B cell (primary cell): ENCODE measurements at regions not wholly inside any gene's neighbourhood (a gene's known extent, or its start where the extent isn't known, plus 50 kb on each side); places are given as distances from the start of the nearest gene placed in this dataset.

Experiments
- EZH2 ChIP-seq: IDR thresholded peaks from 2 replicates; pipeline ENCODE4 v1.6.1; 2012; ENCODE audit warnings: borderline replicate concordance, low read depth, mild to moderate bottlenecking, moderate library complexity, low read length; ENCODE audit not compliant: insufficient read depth, poor library complexity, severe bottlenecking
- TF ChIP-seq, protein P1 (sequence below): fragments of 200-600 bp; IDR thresholded peaks from one replicate; pipeline ENCODE4 v1.8.0; 2022; ENCODE audit warnings: antibody characterized with exemption, mild to moderate bottlenecking

DNA sequence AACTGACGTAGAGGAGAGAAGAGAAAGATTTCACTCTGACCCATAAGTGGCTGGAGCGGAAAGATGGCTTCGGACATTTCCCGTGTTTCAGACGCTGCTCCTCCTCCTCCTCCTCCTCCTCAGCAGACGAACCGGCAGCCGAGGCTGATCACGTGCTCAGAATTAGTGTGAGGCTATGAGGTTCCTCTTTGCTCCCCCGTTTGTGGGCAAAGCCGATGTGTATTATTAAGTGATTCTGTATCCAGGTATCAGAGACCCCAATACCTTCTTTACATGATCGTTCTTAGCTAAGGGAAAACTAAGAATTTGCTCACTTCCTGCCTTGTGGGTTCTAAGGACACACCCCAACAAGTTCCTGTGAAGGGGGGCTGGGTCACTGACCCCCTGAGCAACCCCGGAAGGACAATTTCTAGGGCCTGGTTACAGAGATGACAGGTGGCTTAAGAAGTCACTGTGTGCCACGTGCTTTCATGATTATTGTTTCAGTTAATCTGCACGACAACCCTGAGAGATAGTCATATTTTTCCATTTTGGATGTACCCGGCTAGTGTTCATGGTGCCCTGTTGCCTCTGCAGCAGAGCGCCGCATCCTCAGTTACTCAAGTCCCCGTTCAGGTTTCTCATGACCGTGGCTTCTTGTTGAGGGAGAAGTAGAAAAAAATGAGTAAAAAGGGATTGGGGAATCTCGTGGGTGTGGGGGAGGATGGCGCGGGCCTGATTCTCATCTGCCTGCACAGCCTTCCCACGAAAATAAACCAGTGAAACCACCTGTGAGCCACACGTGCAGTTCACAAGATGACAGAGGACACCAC lies 671.8 kb downstream of the QKI start:
- TF ChIP-seq, protein P1, sequence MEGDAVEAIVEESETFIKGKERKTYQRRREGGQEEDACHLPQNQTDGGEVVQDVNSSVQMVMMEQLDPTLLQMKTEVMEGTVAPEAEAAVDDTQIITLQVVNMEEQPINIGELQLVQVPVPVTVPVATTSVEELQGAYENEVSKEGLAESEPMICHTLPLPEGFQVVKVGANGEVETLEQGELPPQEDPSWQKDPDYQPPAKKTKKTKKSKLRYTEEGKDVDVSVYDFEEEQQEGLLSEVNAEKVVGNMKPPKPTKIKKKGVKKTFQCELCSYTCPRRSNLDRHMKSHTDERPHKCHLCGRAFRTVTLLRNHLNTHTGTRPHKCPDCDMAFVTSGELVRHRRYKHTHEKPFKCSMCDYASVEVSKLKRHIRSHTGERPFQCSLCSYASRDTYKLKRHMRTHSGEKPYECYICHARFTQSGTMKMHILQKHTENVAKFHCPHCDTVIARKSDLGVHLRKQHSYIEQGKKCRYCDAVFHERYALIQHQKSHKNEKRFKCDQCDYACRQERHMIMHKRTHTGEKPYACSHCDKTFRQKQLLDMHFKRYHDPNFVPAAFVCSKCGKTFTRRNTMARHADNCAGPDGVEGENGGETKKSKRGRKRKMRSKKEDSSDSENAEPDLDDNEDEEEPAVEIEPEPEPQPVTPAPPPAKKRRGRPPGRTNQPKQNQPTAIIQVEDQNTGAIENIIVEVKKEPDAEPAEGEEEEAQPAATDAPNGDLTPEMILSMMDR = no peak
- TF ChIP-seq EZH2 = no peak
